Uterus (tissue), 3 donors: ENCODE measurements at regions not wholly inside any gene's neighbourhood (a gene's known extent, or its start where the extent isn't known, plus 50 kb on each side); places are given as distances from the start of the nearest gene placed in this dataset.
"Not testable (repeated sequence)": the region's sequence is repeated elsewhere in the genome, so short reads cannot be mapped to it uniquely, and the experiment has no call there.

Source experiments
- DNase-seq, 2 donors: peaks; one replicate each; pipeline ENCODE4 v3.0.0-alpha.2; 2019 to 2020
- H3K27ac ChIP-seq, 2 donors: fragments of 200-600 bp; sonication (generic); 1 replicate in 1 of 2; 2 replicates in 1 of 2; pipeline ENCODE4 v1.5.1; 2016 to 2018
- H3K27me3 ChIP-seq, 2 donors: fragments of 200-600 bp; sonication (generic); one replicate each; pipeline ENCODE4 v1.5.1; 2018 to 2019; ENCODE audit warnings: control low read depth in 1 of 2
- H3K36me3 ChIP-seq, 2 donors: fragments of 200-600 bp; sonication (generic); one replicate each; pipeline ENCODE4 v1.5.1; 2019; ENCODE audit warnings: control low read depth in 1 of 2
- H3K4me1 ChIP-seq, 2 donors: fragments of 200-600 bp; sonication (generic); one replicate each; pipeline ENCODE4 v1.5.1; 2018 to 2019; ENCODE audit warnings: control low read depth in 1 of 2
- H3K4me3 ChIP-seq, 2 donors: fragments of 200-600 bp; sonication (generic); 1 replicate in 1 of 2; 2 replicates in 1 of 2; pipeline ENCODE4 v1.5.1; 2018 to 2019; ENCODE audit warnings: mild to moderate bottlenecking in 1 of 2
- H3K9me3 ChIP-seq, 2 donors: fragments of 200-600 bp; sonication (generic); one replicate each; pipeline ENCODE4 v1.5.1; 2019; ENCODE audit warnings: control low read depth in 1 of 2
- CTCF ChIP-seq, 4 experiments: fragments of 200-600 bp in 2 of 4; fragments of 450-650 bp in 2 of 4; sonication (generic) in 2 of 4; IDR thresholded peaks; one replicate each; pipeline ENCODE4 v1.5.1; 2016 to 2019; ENCODE audit warnings: antibody characterized with exemption in 4 of 4, mild to moderate bottlenecking in 2 of 4, moderate library complexity in 1 of 4
- POLR2A ChIP-seq, 2 donors: fragments of 450-650 bp; IDR thresholded peaks; one replicate each; pipeline ENCODE4 v1.6.1; 2016; ENCODE audit warnings: antibody characterized with exemption in 2 of 2, mild to moderate bottlenecking in 1 of 2, moderate library complexity in 1 of 2
- intact Hi-C: fragments of 100-400 bp; cut with DNase I; formaldehyde crosslinking; loops from one replicate; pipeline ENCODE4 v1.15.1; 2023; ENCODE audit warnings: low total_unique reads
- donor health status: DM: yes; HTN: yes; CAD: no.

GRCh38 chr7:149692557-149692982 is 80.8 kb downstream of the ZNF467 start:
- Histone ChIP-seq H3K27ac (no peak overlapping the region), H3K36me3 (no peaks in the 10 kb centered on the region), H3K4me3 (no peak overlapping the region), H3K9me3 (no peaks in the 10 kb centered on the region), H3K27me3 (peaks cover 6 to 20% of the 10 kb centered on the region in 2 donors), H3K4me1 (peaks cover 0 to 6% of the 10 kb centered on the region in 2 donors)
- TF ChIP-seq CTCF (IDR thresholded peaks at IDR 0.05) (no peak), POLR2A (IDR thresholded peaks at IDR 0.05) (no peak)
- DNase-seq, result no peak
- intact Hi-C loops, result no loop called here

GRCh38 chr7:149692056-149692455 is 81.3 kb downstream of the ZNF467 start:
- DNase-seq, result no peak
- Histone ChIP-seq H3K4me3 (no peak overlapping the region), H3K27ac (no peak overlapping the region), H3K9me3 (no peaks in the 10 kb centered on the region), H3K36me3 (no peaks in the 10 kb centered on the region), H3K27me3 (peaks cover 6 to 20% of the 10 kb centered on the region in 2 donors), H3K4me1 (peaks cover 0 to 6% of the 10 kb centered on the region in 2 donors)
- no peak for TF ChIP-seq CTCF (IDR thresholded peaks at IDR 0.05)
- no peak for TF ChIP-seq POLR2A (IDR thresholded peaks at IDR 0.05)
- intact Hi-C loops, result no loop called here

- TF ChIP-seq POLR2A (IDR thresholded peaks at IDR 0.05), result no peak
- TF ChIP-seq CTCF (IDR thresholded peaks at IDR 0.05), result no peak
- no peak overlapping the region for H3K27ac ChIP-seq
- peaks cover 0 to 6% of the 10 kb centered on the region in 2 donors for H3K4me1 ChIP-seq
- H3K9me3 ChIP-seq, result no peaks in the 10 kb centered on the region
- no peak overlapping the region for H3K4me3 ChIP-seq
- H3K36me3 ChIP-seq, result no peaks in the 10 kb centered on the region
- DNase-seq, result peak; percentile 24 to 26
- intact Hi-C loops, result no loop called here
- peaks cover 6 to 20% of the 10 kb centered on the region in 2 donors for H3K27me3 ChIP-seq
These were observed 82.5 kb downstream of the ZNF467 start for GRCh38 chr7:149690688-149691446.

- Histone ChIP-seq H3K36me3 (no peaks in the 10 kb centered on the region), H3K27ac (no peak overlapping the region), H3K4me3 (no peak overlapping the region), H3K9me3 (no peaks in the 10 kb centered on the region), H3K4me1 (peaks cover 0 to 6% of the 10 kb centered on the region in 2 donors), H3K27me3 (peaks cover 6 to 20% of the 10 kb centered on the region in 2 donors)
- intact Hi-C loops, result no loop called here
- no peak for DNase-seq
- no peak for TF ChIP-seq POLR2A (IDR thresholded peaks at IDR 0.05)
- TF ChIP-seq CTCF (IDR thresholded peaks at IDR 0.05), result no peak
These were observed 84.1 kb downstream of the ZNF467 start for GRCh38 chr7:149689291-149689721.

GRCh38 chr7:149688836-149689235 is 84.6 kb downstream of the ZNF467 start:
- no peak for DNase-seq
- intact Hi-C loops, result no loop called here
- Histone ChIP-seq H3K4me3 (no peak overlapping the region), H3K27me3 (peaks cover 6 to 20% of the 10 kb centered on the region in 2 donors), H3K9me3 (no peaks in the 10 kb centered on the region), H3K36me3 (no peaks in the 10 kb centered on the region), H3K4me1 (peaks cover 0 to 6% of the 10 kb centered on the region in 2 donors), H3K27ac (no peak overlapping the region)
- no peak for TF ChIP-seq CTCF (IDR thresholded peaks at IDR 0.05)
- TF ChIP-seq POLR2A (IDR thresholded peaks at IDR 0.05), result no peak

GRCh38 chr7:149687820-149688219 is 85.6 kb downstream of the ZNF467 start:
- H3K36me3 ChIP-seq, H3K4me3 ChIP-seq, H3K9me3 ChIP-seq, H3K27ac ChIP-seq, DNase-seq, H3K4me1 ChIP-seq, intact Hi-C loops: not testable (repeated sequence)
- H3K27me3 ChIP-seq, result peaks cover 4 to 20% of the 10 kb centered on the region in 2 donors
